ENCODE measurements at regions not wholly inside any gene's neighbourhood (a gene's known extent, or its start where the extent isn't known, plus 50 kb on each side); places are given as distances from the start of the nearest gene placed in this dataset.
"Not testable (repeated sequence)": the region's sequence is repeated elsewhere in the genome, so short reads cannot be mapped to it uniquely, and the experiment has no call there.

DNA sequence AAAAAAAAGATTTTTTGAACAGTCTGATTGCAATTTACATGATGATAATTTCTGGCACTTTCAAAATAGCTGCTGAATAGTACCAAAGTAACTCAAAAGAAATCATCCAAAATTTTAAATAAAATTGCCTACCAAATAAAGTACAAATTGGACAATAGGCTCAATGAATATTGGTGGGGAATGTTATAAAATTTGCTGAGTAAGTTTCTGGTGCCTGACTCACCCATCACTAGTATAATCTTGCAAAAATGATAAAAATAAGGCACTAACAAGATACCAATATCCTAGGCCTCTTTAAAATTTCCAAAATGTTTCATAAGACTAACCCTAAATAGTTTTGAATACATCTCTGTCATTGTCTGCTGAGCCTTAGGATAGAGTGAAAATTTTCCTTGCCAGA is 145.3 kb upstream of the LRFN5 start:
- TF ChIP-seq POLR2A (IDR thresholded peaks at IDR 0.05; ENCODE audit: low read depth, low read length) = no peak
- no peak for FAIRE-seq
- DNase-seq (ENCODE audit: insufficient read length, low spot score) = no peak

DNA sequence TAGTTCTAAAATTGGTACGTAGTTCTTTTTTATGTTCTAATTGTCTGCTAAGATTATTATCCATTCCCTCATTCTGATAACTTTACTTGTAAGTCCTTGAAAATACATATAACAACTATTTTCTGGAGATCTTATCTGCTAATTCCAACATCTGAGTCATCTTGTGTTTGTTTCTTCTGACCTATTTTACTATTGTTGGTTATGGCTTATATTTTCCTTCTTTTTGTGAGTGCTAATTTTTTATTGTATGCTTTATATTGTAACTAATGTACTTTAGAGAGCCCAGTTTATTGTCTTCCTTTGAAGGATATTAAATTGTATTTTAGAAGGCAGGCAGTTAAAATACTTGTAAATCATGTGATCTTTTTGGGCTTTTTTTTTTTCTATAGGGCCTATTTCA is 149.3 kb upstream of the LRFN5 start:
- DNase-seq (ENCODE audit: insufficient read length, low spot score) = no peak
- no peak for FAIRE-seq
- TF ChIP-seq POLR2A (IDR thresholded peaks at IDR 0.05; ENCODE audit: low read depth, low read length) = no peak

DNA sequence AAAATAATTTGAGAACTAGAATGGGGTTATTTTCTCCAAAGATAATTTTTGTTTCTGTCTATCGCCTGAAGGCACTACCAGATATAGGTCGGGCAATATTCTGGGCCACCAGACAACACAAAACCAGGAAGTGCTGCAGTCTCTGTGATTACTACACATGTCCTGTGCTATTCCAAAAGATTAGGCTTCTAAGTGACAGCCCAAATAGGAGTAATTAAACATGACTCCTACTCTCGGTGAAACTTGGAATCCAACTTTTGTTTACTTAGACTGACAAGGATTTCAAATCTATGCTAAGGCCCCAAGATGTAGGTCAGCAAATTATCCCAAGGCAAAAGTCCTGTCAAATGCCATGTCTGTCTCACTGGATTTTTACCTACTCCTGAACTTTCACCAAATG is 157.6 kb upstream of the LRFN5 start:
- DNase-seq (ENCODE audit: insufficient read length, low spot score) (no peak), FAIRE-seq (no peak)
- no peak for TF ChIP-seq POLR2A (IDR thresholded peaks at IDR 0.05; ENCODE audit: low read depth, low read length)

DNA sequence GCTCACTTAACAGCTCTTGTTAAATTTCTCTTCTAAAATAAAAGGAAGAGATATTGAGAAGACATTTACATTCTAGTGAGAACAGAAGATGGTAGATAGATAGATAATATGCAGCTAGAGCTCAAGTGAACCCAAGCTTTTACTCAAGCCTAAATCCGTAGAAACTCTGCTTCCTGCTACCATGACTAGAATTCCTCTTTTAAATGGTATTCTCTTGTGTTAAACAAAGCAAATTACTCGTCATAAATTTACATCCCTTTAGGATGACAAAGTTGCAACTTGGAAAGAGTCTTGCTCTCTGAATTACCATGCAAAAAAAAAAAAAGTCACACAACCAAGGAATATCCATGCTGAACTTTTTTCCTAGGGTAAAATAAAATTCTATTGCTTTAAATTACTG is 160.7 kb upstream of the LRFN5 start:
- FAIRE-seq = no peak
- no peak for TF ChIP-seq POLR2A (IDR thresholded peaks at IDR 0.05; ENCODE audit: low read depth, low read length)
- no peak for DNase-seq (ENCODE audit: insufficient read length, low spot score)

DNA sequence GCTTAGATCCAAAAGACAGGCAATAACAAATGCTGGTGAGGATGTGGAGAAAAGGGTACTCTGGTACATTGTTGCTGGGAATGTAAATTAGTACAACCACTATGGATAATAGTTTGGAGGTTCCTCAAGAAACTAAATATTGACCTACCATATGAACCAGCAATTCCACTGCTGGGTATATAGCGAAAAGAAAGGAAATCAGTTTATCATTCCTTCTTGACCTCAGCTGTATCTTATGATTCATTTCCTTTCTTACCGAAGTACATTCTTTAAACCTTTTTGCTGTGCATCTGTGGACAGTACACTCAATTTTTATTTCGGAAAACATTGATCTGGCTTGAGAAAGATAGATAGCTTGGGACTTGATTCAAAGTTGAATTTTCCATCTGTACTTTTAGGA is 183.2 kb upstream of the LRFN5 start:
- DNase-seq (ENCODE audit: insufficient read length, low spot score) (no peak), FAIRE-seq (no peak)
- no peak for TF ChIP-seq POLR2A (IDR thresholded peaks at IDR 0.05; ENCODE audit: low read depth, low read length)

DNA sequence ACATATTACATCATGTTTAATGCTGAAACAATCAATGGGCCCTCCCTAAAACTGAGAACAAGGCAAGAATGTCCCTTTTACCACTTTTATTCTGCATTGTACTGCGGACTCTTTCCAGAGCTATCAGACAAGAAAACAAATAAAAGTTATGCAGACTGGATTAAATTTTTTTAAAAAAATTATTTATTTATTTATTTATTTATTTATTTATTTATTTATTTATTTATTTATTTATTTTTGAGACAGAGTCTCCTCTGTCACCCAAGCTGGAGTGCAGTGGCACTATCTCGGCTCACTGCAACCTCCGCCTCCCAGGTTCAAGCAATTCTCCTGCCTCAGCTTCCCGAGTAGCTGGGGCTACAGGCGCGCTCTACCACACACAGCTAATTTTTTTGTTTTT is 185.4 kb upstream of the LRFN5 start:
- DNase-seq (ENCODE audit: insufficient read length, low spot score); FAIRE-seq: not testable (repeated sequence)

DNA sequence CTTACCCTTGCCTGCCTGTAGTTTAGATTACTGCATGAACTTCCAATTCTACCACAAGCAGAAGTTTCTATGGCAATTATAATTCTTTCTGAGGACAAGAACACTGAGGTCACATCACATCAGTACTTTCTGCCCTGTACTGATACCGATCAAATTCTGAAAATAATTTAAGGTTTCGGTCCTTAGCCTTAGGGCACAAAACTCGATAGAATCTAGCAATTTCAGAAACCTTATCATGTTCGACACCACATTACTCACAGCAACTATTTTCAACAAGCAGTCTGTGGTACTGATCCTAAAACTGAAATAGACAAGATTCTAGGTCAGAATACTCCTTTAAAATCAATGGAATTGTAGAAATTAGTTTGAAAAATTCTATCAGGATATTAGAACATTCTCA is 187.0 kb upstream of the LRFN5 start:
- no peak for TF ChIP-seq POLR2A (IDR thresholded peaks at IDR 0.05; ENCODE audit: low read depth, low read length)
- FAIRE-seq = no peak
- DNase-seq (ENCODE audit: insufficient read length, low spot score) = no peak

DNA sequence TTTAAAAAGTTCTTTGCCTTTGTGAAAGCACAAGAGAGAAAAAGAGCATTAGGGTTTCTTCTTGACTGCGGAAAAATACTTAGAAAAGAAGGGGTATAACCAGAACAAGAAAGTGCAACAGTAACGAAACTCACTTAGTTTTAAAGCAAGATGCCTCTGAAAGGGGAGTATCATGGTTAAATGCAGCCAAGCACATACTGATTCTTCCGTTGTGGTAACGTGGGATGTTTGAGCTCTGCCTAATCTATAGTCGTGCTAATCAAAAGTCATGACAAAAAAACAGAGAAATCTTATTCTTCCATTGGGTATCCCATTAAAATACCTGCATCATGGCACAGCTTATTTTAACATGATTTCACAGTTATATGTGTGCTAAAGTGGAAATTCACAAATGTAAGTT is 187.8 kb upstream of the LRFN5 start:
- FAIRE-seq = no peak
- TF ChIP-seq POLR2A (IDR thresholded peaks at IDR 0.05; ENCODE audit: low read depth, low read length) = no peak
- DNase-seq (ENCODE audit: insufficient read length, low spot score) = no peak

DNA sequence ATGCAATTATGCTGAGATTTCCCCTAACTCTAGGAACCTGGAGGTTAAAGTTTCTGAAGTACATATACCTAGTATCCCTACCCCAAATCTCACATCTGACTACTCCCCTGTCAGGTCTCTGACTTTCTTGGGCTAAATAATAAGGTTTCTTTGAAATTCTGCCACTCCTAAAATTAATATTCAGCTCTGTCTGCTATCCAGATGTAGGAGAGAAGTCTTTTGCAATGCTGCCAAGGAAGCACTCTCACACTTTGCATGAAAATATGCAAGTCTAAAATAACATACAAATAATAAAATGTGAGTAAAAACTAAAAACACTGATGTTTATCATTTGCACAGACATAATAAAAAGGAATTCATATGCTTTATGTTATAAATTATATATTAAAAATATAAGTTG is 196.9 kb upstream of the LRFN5 start:
- FAIRE-seq (no peak), DNase-seq (ENCODE audit: insufficient read length, low spot score) (no peak)
- no peak for TF ChIP-seq POLR2A (IDR thresholded peaks at IDR 0.05; ENCODE audit: low read depth, low read length)

DNA sequence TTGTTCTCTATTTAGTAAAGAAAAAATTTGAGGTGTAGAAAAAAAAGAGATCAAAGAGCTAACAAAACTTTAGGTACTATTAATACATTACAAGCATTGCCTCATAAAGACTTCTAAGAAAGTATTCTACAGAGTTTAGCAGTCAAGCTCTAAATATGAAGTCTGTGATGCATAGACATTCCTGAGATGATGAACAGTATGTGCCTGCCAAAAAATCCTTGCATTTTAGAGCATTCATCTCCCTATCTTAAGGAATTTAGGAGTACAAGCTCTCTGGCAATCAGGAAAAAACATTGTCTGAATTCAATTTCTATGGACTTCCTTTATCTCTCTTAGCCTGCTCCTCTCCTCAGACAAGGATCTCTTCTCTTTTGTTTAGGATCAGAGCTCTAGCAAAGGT is 202.6 kb upstream of the LRFN5 start:
- DNase-seq (ENCODE audit: insufficient read length, low spot score) (no peak), FAIRE-seq (no peak)
- TF ChIP-seq POLR2A (IDR thresholded peaks at IDR 0.05; ENCODE audit: low read depth, low read length) = no peak

DNA sequence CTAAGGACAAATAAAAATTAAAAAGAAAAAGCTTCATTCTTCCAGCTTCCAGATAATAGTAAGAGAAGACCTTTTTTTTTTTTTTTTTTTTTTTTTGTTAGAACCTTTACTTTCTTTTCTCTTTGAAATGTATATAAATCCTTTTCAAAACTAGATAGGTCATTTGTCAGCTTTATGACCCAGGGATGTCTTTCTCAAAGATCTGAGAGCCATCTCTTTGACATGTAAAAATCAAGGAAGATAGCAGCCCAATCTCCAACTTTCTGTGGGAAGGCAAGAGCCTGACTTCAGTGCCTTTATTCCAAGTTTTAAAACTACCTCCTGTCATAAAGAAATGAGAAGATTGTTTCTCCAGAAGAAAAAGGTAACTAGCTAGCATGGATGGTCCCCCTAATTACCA is 203.3 kb upstream of the LRFN5 start:
- no peak for TF ChIP-seq POLR2A (IDR thresholded peaks at IDR 0.05; ENCODE audit: low read depth, low read length)
- no peak for DNase-seq (ENCODE audit: insufficient read length, low spot score)
- no peak for FAIRE-seq

DNA sequence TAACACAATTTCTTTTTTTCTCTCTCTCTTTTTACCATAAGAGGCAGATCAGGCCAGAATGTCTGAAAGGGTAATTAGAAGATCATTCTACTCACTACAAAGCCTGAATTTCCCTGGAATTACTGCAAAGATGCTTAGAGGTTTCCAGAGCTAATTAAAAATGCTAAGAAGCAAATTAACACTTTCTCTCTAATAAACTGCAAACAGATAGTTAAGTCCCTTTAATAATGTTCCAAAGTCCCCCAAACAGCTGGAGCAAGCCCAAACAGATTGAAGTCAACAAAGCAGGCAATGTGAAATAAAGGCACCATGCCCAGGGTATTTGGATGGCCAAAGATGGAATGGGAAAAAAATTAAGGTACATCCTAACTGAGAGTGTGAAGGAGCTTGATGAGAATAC is 208.8 kb upstream of the LRFN5 start:
- FAIRE-seq = no peak
- no peak for DNase-seq (ENCODE audit: insufficient read length, low spot score)
- no peak for TF ChIP-seq POLR2A (IDR thresholded peaks at IDR 0.05; ENCODE audit: low read depth, low read length)

DNA sequence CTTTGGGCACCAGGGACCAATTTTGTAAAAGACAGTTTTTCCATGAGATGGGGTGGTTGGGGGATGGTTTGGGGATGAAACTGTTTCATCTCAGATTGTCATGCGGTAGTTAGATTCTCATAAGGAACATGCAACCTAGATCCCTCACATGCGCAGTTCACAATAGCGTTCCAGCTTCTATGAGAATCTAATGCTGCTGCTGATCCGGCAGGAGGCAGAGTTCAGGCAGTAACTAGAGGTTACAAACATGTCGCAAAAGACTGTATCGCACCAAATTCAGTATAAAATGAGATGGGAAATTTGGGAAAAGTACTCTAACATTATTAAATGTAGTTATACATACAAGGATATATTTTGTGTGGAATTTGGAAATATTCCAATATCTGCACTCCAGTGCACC is 213.2 kb upstream of the LRFN5 start:
- DNase-seq (ENCODE audit: insufficient read length, low spot score) (no peak), FAIRE-seq (no peak)
- no peak for TF ChIP-seq POLR2A (IDR thresholded peaks at IDR 0.05; ENCODE audit: low read depth, low read length)

DNA sequence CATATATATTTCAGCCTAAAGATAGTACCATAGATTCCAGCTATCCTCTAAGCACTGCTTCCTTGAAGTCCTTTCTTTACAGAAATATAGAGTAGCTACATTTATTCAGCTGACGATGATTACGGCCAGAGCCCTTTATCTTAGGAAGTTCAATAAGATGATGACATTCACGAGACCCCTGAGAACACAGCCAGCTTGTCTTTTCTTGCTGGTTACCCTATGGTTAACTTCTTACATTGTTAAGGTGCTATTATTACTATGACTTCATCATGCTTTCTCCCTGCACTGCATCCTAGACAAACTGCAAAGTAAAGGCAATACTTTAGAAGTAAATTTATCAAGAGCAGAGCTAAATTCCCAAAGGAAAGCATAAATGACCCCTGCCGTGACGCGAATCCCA is 214.4 kb upstream of the LRFN5 start:
- no peak for DNase-seq (ENCODE audit: insufficient read length, low spot score)
- FAIRE-seq = no peak
- TF ChIP-seq POLR2A (IDR thresholded peaks at IDR 0.05; ENCODE audit: low read depth, low read length) = no peak

DNA sequence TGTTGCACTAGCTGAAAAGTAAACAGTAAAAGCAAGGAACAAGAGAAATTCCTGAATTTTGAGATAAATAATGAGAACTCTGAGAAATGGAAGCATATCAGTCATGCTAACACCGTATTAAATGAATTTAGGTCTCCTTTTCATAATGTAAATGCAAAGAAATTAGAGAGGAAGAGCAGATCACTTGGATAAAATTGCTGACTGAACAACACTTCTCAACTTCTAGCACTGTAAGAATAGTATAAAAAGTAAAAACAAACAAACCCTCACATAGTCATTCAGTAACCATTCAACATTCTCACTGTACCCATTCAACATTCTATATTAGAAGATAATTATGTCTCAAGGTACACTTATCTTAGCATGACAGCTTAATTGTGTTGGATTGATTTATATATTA is 217.3 kb upstream of the LRFN5 start:
- no peak for FAIRE-seq
- TF ChIP-seq POLR2A (IDR thresholded peaks at IDR 0.05; ENCODE audit: low read depth, low read length) = no peak
- no peak for DNase-seq (ENCODE audit: insufficient read length, low spot score)

DNA sequence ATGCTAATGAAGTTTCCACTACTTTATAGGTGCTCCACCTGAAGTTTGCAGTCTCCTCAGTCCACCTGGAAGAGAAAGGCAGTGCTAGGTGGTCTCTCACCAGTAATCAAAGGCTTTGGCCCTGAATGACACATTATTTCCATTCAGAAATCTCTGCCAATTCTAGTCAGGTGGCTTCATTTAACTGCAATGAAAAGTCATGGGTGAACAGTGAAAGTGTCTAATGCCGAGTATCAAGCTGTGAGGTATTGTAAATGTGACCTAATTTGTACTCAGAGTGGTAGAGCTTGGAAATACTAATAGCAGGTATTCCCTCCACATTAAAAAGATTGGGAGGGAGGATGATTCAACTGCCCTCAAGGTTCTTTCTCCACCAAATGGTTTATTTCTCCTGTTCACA is 220.9 kb upstream of the LRFN5 start:
- TF ChIP-seq POLR2A (IDR thresholded peaks at IDR 0.05; ENCODE audit: low read depth, low read length) = no peak
- FAIRE-seq (no peak), DNase-seq (ENCODE audit: insufficient read length, low spot score) (no peak)
